ENCODE measurements at regions not wholly inside any gene's neighbourhood (a gene's known extent, or its start where the extent isn't known, plus 50 kb on each side); places are given as distances from the start of the nearest gene placed in this dataset.
"Not testable (repeated sequence)": the region's sequence is repeated elsewhere in the genome, so short reads cannot be mapped to it uniquely, and the experiment has no call there.

GRCh38 chr14:71625175-71625574 lies 307.1 kb upstream of the RGS6 start:
- Mint-ChIP-seq H3K36me3 (peaks cover 28% of the 10 kb centered on the region), H3K9me3 (no peaks in the 10 kb centered on the region), H3K4me1 (ENCODE audit: low read depth) (no peaks in the 10 kb centered on the region), H3K27ac (no peak overlapping the region), H3K4me3 (no peak overlapping the region), H3K27me3 (no peaks in the 10 kb centered on the region)
- intact Hi-C loops (cut with micrococcal nuclease), result no loop called here
- ChIA-PET CTCF (no interaction called here), POLR2A (no interaction called here)
- DNase-seq, result no peak

DNA sequence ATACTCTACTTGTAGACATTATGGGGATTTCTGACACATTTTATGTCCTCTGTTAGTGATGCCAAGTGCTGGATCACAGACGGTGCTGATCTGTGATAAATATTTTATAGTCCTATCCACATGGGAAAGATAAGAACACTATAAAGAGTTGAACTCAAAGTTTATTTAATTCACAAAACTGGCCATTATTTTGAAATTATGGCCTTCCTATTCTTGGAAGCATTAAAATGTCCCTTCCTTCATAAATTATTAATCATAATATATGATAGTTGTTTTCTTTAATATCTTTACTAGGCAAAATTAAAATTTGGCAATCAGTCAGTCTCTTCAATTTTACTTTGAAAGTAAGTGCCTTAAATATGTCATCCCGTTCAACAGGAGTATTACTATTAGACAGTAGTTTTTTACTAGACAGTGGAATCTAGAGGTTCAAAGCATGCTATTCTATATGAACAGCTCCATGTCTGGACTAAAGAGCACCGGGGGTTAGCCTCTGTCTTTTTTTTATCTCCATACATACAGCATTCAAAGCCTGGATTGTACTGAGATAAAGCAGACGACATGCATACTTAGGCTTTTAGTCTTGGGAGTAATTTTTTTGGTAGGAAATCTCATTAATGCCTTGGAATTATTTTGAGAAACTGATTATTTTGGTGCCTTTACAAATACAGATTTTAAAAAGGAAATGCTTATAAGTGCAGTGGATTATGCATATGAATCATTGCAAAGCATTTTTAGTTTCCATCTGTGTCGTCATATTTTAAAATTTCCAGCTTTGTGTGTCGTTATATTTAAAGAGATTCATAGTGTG lies 306.1 kb upstream of the RGS6 start:
- POLR2A ChIA-PET, result interaction anchor here (0.6 kb wide), 1 partner anchor 435 kb away, joined by 3 read pairs; no protein-coding TSS in a partner anchor
- H3K4me1 Mint-ChIP-seq (ENCODE audit: low read depth), result no peaks in the 10 kb centered on the region

GRCh38 chr14:71628433-71628832 lies 303.8 kb upstream of the RGS6 start:
- no peak overlapping the region for H3K27ac Mint-ChIP-seq
- no peak overlapping the region for H3K4me3 Mint-ChIP-seq
- ChIA-PET POLR2A (no interaction called here), CTCF (no interaction called here)
- no peaks in the 10 kb centered on the region for H3K4me1 Mint-ChIP-seq (ENCODE audit: low read depth)
- peaks cover 36% of the 10 kb centered on the region for H3K36me3 Mint-ChIP-seq
- peaks cover 4% of the 10 kb centered on the region for H3K9me3 Mint-ChIP-seq
- DNase-seq, result no peak
- intact Hi-C loops (cut with micrococcal nuclease), result no loop called here
- no peaks in the 10 kb centered on the region for H3K27me3 Mint-ChIP-seq

More for the DNA sequence above, 306.1 kb upstream of the RGS6 start:
- CTCF ChIA-PET, result no interaction called here
- no peak overlapping the region for H3K4me3 Mint-ChIP-seq
- DNase-seq, result no peak
- intact Hi-C loops (cut with micrococcal nuclease), result no loop called here
- H3K27ac Mint-ChIP-seq, result no peak overlapping the region
- peaks cover 25% of the 10 kb centered on the region for H3K36me3 Mint-ChIP-seq
- no peaks in the 10 kb centered on the region for H3K27me3 Mint-ChIP-seq
- peaks cover 4% of the 10 kb centered on the region for H3K9me3 Mint-ChIP-seq

GRCh38 chr14:71629250-71629649 lies 303.0 kb upstream of the RGS6 start:
- H3K9me3 Mint-ChIP-seq, result peaks cover 4% of the 10 kb centered on the region
- ChIA-PET POLR2A (no interaction called here), CTCF (interaction anchor here (0.6 kb wide), 1 partner anchor 173 kb away, joined by 3 read pairs; no protein-coding TSS in a partner anchor)
- H3K4me1 Mint-ChIP-seq (ENCODE audit: low read depth), result no peaks in the 10 kb centered on the region
- H3K36me3 Mint-ChIP-seq, result peaks cover 41% of the 10 kb centered on the region
- H3K27me3 Mint-ChIP-seq, result no peaks in the 10 kb centered on the region
- DNase-seq, result no peak
- H3K4me3 Mint-ChIP-seq, result no peak overlapping the region
- no peak overlapping the region for H3K27ac Mint-ChIP-seq
- intact Hi-C loops (cut with micrococcal nuclease), result no loop called here

DNA sequence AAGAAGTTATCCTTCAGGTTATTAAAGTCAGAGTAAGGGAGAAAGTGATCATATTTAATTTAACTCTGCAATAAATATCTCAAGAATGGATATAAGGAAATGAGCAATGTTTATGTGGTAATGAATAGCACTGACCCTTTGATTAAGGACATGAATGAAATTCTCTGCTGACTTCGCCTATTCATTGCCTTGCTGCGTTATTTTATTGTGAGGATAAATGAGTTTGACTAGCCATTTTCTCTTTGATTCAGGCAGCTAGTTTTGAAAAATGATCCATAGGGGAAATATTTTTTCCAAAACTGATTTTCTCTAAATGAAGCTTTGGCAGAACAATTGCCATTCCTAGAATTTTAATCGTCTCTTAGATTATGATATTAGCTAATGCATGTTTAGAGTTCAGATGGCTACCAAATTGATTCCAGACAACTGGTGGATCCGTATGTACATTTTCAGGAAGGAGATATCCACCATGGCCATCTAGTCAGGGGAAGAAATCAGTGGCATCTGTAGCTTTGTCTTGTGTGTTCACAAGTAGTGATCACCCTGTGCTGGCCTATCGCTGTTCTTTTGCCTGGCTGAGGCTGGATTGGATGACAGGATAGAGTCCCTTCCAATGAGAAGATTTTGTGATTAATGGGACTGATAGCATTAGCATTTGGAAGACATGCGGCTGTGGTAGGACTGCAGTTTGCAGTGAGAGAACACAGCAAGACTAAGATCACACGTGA lies 302.3 kb upstream of the RGS6 start:
- ChIA-PET POLR2A (no interaction called here), CTCF (interaction anchor here (0.6 kb wide), 1 partner anchor 172 kb away, joined by 3 read pairs; no protein-coding TSS in a partner anchor)
- H3K4me3 Mint-ChIP-seq, result no peak overlapping the region
- H3K9me3 Mint-ChIP-seq, result peaks cover 4% of the 10 kb centered on the region
- no peak overlapping the region for H3K27ac Mint-ChIP-seq
- DNase-seq, result no peak
- H3K36me3 Mint-ChIP-seq, result peaks cover 39% of the 10 kb centered on the region
- intact Hi-C loops (cut with micrococcal nuclease), result no loop called here
- no peaks in the 10 kb centered on the region for H3K4me1 Mint-ChIP-seq (ENCODE audit: low read depth)
- no peaks in the 10 kb centered on the region for H3K27me3 Mint-ChIP-seq

DNA sequence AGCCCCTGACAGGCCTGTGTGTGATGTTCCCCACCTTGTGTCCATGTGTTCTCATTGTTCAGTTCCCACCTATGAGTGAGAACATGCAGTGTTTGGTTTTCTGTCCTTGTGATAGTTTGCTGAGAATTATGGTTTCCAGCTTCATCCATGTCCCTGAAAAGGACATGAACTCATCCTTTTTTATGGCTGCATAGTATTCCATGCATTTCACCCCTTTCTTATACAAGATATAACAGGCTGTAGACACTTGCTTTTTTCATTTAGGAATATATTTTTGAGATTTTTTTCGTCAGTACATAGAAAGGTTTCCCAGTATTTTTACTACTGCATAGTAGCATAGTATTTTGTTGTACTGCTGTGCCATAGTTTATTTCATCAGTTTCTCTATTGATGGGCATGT lies 301.2 kb upstream of the RGS6 start:
- H3K9me3 Mint-ChIP-seq; POLR2A ChIA-PET; H3K4me1 Mint-ChIP-seq (ENCODE audit: low read depth); CTCF ChIA-PET; H3K4me3 Mint-ChIP-seq; H3K27me3 Mint-ChIP-seq; DNase-seq; intact Hi-C loops (cut with micrococcal nuclease); H3K27ac Mint-ChIP-seq: not testable (repeated sequence)
- peaks cover 37% of the 10 kb centered on the region for H3K36me3 Mint-ChIP-seq

- peaks cover 4% of the 10 kb centered on the region for H3K9me3 Mint-ChIP-seq
- H3K27me3 Mint-ChIP-seq, result no peaks in the 10 kb centered on the region
- no peak overlapping the region for H3K27ac Mint-ChIP-seq
- POLR2A ChIA-PET, result interaction anchor here (0.6 kb wide), 1 partner anchor 20 kb away, joined by 3 read pairs; no protein-coding TSS in a partner anchor
- no peaks in the 10 kb centered on the region for H3K4me1 Mint-ChIP-seq (ENCODE audit: low read depth)
- intact Hi-C loops (cut with micrococcal nuclease), result no loop called here
- DNase-seq, result no peak
- CTCF ChIA-PET, result no interaction called here
- peaks cover 41% of the 10 kb centered on the region for H3K36me3 Mint-ChIP-seq
- no peak overlapping the region for H3K4me3 Mint-ChIP-seq
Measured at GRCh38 chr14:71632440-71632946, 299.7 kb upstream of the RGS6 start.

DNA sequence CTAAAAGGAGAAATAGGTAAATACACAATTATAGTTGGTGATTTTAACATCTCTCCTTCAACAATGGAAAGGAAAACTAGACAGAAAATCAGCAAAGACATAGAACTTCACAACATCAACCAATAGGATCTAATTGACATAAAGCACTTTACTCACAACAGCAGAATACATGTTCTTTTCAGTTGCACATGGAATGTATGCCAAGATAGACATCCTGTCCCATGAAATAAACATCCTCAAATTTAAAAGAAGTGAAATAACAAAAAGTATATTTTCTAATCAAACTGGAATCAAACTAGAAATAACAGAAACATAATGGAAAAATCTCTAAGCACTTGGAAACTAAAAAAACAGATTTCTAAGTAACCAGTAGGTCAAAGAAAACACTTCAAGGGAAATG lies 296.2 kb upstream of the RGS6 start:
- intact Hi-C loops (cut with micrococcal nuclease), result no loop called here
- Mint-ChIP-seq H3K27ac (no peak overlapping the region), H3K36me3 (peaks cover 36% of the 10 kb centered on the region), H3K4me3 (no peak overlapping the region), H3K9me3 (peaks cover 2% of the 10 kb centered on the region), H3K27me3 (no peaks in the 10 kb centered on the region), H3K4me1 (ENCODE audit: low read depth) (no peaks in the 10 kb centered on the region)
- ChIA-PET CTCF (no interaction called here), POLR2A (no interaction called here)
- no peak for DNase-seq

DNA sequence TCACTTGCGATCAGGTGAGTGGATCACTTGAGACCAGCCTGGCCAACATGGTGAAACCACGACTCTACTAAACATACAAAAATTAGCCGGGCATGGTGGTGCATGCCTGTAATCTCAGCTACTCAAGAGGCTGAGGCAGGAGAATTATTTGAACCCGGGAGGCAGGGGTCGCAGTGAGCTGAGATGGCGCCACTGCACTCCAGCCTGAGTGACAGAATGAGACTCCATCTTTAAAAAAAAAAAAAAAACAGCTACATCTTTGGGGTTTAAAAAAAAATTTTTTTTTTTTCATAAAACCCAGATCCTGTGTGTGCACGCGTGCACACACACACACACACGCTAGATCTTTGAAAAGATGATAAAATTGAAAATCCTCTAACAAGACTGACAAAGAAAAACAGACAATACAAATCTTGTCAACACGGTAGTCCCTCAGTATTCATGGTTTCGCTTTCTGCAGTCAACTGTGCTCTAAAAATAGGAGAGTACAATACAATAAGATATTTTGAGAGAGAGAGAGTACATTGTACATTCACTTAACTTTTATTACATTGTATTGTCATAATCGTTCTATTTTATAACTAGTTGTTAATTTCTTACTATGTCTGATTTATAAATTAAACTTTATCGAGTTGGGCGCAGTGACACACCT lies 295.3 kb upstream of the RGS6 start:
- Mint-ChIP-seq H3K9me3 (peaks cover 7% of the 10 kb centered on the region), H3K27ac (no peak overlapping the region), H3K36me3 (peaks cover 33% of the 10 kb centered on the region), H3K4me3 (no peak overlapping the region), H3K4me1 (ENCODE audit: low read depth) (no peaks in the 10 kb centered on the region), H3K27me3 (no peaks in the 10 kb centered on the region)
- ChIA-PET POLR2A (no interaction called here), CTCF (no interaction called here)
- DNase-seq, result no peak
- intact Hi-C loops (cut with micrococcal nuclease), result no loop called here

DNA sequence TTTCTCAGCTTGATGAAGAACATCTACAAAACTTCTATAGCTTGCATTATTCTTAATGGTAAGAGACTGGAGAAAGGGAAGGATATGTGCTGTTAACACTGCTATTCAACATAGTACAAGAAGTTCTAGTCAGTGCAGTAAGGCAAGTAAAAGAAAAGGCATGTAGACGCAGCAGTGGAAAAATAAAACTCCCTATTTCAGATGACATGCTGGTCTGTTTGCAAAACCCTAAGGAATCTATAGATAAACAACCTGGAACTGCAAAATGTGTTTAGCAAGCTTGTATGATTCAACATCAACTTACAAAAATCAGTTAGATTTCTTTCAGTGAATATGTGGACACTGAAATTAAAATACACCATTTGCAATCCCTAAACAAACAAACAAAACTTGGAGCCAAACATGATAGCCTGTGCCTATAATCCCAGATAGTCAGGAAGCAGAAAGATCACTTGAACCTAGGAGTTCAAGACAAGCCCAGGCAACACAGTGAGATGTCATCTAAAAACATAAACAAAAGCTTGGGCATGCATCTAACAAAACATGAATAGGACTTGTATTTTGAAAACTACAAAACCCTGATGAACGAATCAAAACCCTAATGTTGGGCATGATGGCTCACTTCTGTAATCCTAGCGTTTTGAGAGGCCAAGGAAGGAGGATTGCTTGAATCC lies 293.6 kb upstream of the RGS6 start:
- POLR2A ChIA-PET, result no interaction called here

GRCh38 chr14:71642715-71643114 lies 289.5 kb upstream of the RGS6 start:
- intact Hi-C loops (cut with micrococcal nuclease), result no loop called here
- no peaks in the 10 kb centered on the region for H3K27me3 Mint-ChIP-seq
- no peak for DNase-seq
- no peak overlapping the region for H3K27ac Mint-ChIP-seq
- peaks cover 16% of the 10 kb centered on the region for H3K9me3 Mint-ChIP-seq
- H3K4me1 Mint-ChIP-seq (ENCODE audit: low read depth), result no peaks in the 10 kb centered on the region
- H3K4me3 Mint-ChIP-seq, result no peak overlapping the region
- ChIA-PET POLR2A (no interaction called here), CTCF (interaction anchor here (1.1 kb wide), 1 partner anchor 96 kb away, joined by 3 read pairs; no protein-coding TSS in a partner anchor)
- peaks cover 26% of the 10 kb centered on the region for H3K36me3 Mint-ChIP-seq

More for the DNA sequence above, 293.6 kb upstream of the RGS6 start:
- CTCF ChIA-PET, result no interaction called here
- intact Hi-C loops (cut with micrococcal nuclease), result no loop called here
- DNase-seq, result no peak
- H3K4me1 Mint-ChIP-seq (ENCODE audit: low read depth), result no peaks in the 10 kb centered on the region
- H3K36me3 Mint-ChIP-seq, result peaks cover 34% of the 10 kb centered on the region
- H3K27ac Mint-ChIP-seq, result no peak overlapping the region
- H3K4me3 Mint-ChIP-seq, result no peak overlapping the region
- H3K9me3 Mint-ChIP-seq, result peaks cover 16% of the 10 kb centered on the region
- no peaks in the 10 kb centered on the region for H3K27me3 Mint-ChIP-seq

DNA sequence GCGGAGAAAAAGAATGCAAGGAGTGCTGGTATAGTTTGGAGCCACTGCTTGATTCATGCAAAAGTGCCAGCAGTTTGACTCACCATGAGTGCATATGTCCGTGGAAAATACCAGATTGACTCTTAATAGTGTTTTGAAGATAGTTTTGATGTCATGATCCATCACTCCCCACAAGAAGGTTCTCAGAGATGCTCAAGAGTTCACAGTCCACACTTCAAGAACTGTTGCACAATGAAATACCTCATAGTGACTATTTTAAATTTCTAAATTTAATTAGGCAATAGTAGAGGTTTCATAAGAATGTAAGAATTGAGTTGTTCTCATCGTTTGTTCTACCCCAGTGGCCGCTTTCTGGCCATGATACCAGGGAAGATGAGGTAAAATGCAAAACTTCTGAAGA lies 286.6 kb upstream of the RGS6 start:
- intact Hi-C loops (cut with micrococcal nuclease), result no loop called here
- Mint-ChIP-seq H3K4me1 (ENCODE audit: low read depth) (no peaks in the 10 kb centered on the region), H3K36me3 (peaks cover 29% of the 10 kb centered on the region), H3K27me3 (no peaks in the 10 kb centered on the region), H3K27ac (no peak overlapping the region), H3K4me3 (no peak overlapping the region), H3K9me3 (peaks cover 14% of the 10 kb centered on the region)
- ChIA-PET CTCF (no interaction called here), POLR2A (no interaction called here)
- no peak for DNase-seq

Measured in activated CD4-positive, alpha-beta memory T cell treated with anti-CD3 and anti-CD28 coated beads for 36 hours (primary cell).